GM10266 (cell line): ENCODE measurements at regions not wholly inside any gene's neighbourhood (a gene's known extent, or its start where the extent isn't known, plus 50 kb on each side); places are given as distances from the start of the nearest gene placed in this dataset.
"Not testable (repeated sequence)": the region's sequence is repeated elsewhere in the genome, so short reads cannot be mapped to it uniquely, and the experiment has no call there.

Source experiments
- DNase-seq: peaks from one replicate; pipeline ENCODE4 v3.0.0; 2012; ENCODE audit errors: extremely low spot score
- TF ChIP-seq, protein P1 (sequence below): IDR thresholded peaks from 2 replicates; pipeline ENCODE4 v1.5.1; 2012; ENCODE audit warnings: mild to moderate bottlenecking, low read depth; ENCODE audit not compliant: control insufficient read depth, insufficient read depth; ENCODE audit errors: missing control alignments

DNA sequence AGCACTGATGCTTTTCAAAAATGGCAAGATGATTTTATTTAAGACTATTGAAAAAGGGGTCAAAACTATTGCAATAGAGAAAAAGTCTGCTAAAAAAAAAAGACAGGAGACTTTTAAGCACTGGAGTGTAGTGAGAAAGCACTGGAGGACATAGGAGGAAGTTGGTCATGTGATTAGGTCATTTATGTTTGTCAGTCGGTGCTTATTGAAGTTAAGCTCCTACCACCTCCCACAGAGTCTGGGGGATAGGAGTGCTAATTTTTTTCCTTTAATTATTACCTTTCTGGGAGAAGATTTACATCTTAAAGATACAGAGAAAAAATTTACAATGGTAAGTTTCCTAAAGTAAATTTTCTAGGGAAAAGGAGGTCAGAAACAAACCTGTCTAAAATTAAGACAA is 80.2 kb upstream of the TMEM229A start:
- TF ChIP-seq, protein P1, sequence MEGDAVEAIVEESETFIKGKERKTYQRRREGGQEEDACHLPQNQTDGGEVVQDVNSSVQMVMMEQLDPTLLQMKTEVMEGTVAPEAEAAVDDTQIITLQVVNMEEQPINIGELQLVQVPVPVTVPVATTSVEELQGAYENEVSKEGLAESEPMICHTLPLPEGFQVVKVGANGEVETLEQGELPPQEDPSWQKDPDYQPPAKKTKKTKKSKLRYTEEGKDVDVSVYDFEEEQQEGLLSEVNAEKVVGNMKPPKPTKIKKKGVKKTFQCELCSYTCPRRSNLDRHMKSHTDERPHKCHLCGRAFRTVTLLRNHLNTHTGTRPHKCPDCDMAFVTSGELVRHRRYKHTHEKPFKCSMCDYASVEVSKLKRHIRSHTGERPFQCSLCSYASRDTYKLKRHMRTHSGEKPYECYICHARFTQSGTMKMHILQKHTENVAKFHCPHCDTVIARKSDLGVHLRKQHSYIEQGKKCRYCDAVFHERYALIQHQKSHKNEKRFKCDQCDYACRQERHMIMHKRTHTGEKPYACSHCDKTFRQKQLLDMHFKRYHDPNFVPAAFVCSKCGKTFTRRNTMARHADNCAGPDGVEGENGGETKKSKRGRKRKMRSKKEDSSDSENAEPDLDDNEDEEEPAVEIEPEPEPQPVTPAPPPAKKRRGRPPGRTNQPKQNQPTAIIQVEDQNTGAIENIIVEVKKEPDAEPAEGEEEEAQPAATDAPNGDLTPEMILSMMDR = no peak
- DNase-seq = no peak

DNA sequence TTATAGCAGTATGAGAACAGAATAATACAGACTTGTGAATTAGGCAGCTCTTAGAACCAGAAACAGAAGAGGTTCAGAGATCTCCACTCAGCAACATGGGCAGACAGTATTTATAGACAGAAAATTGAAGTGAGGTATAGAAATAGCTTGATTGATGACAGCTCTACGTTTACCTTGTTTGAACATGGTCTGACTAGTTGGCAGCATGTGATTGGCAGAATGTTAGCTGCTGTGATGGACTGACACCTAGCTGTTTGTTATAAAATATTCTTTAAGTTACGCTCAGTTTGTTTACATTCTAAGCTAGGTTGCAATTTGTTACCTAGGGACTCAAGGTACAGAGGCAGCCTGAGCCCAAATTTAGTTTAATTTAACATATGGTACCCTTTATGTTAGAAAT is 73.7 kb upstream of the TMEM229A start:
- DNase-seq = no peak
- TF ChIP-seq, protein P1 = no peak

DNA sequence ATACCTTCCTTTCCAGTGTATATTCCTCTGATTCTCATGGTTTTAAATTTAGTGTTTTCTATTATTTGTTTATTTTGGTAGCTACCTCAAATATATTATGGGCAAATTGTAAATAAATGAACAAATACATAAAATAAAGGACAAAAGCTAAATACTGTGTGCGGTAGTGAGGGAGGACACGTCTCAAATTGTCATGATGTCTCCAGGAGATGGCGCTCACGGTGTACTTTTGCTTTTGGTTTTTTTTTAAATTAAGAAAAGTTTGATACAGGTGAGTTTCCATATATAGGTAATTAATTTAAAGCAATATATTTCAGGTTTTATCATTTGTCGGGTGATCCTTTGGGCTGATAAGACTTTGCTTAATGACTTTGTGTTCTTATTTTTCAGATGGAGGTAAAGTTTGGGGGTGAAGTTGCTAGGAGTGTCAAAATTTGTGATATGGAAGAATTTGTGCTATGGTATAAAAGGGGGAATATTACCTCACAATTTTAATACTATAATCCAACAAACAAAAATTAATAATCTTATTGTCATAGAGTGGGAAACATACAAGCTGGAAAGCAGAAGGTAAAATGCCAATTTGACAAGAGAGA is 68.4 kb upstream of the TMEM229A start:
- TF ChIP-seq, protein P1 = peak; percentile 43
- DNase-seq = peak; percentile 6

- DNase-seq = no peak
- TF ChIP-seq, protein P1 = no peak
These were observed 67.3 kb upstream of the TMEM229A start for GRCh38 chr7:124100190-124100589.

DNA sequence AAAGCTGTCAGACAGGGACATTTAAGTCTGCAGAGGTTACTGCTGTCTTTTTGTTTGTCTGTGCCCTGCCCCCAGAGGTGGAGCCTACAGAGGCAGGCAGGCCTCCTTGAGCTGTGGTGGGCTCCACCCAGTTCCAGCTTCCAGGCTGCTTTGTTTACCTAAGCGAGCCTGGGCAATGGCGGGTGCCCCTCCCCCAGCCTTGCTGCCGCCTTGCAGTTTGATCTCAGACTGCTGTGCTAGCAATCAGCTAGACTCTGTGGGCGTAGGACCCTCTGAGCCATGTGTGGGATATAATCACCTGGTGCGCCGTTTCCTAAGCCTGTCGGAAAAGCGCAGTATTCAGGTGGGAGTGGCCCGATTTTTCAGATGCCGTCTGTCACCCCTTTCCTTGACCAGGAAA is 66.7 kb upstream of the TMEM229A start:
- DNase-seq = not testable (repeated sequence)

- TF ChIP-seq, protein P1 = no peak
- no peak for DNase-seq
These were observed 56.8 kb upstream of the TMEM229A start for GRCh38 chr7:124089621-124090020.

DNA sequence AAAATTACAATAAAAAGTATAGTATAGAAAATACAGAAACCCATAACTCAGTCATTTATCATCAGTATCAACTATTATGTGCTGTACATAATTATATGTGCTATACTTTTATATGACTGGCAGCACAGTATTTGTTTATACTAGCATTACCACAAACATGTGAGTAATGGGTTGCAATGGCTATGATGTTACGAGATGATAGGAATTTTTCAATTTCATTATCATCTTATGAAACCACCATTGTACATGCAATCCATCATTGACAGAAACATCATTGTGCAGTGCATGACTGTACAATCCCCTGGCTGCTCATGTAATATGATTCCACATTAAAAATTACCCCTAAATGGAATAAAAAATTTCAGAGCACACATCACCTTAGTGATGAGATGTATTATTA is 55.7 kb upstream of the TMEM229A start:
- no peak for DNase-seq
- TF ChIP-seq, protein P1 = no peak

GRCh38 chr7:124086843-124087242 is 54.0 kb upstream of the TMEM229A start:
- no peak for DNase-seq
- TF ChIP-seq, protein P1 = no peak
